GM12874 (cell line): ENCODE measurements at regions not wholly inside any gene's neighbourhood (a gene's known extent, or its start where the extent isn't known, plus 50 kb on each side); places are given as distances from the start of the nearest gene placed in this dataset.

Experiments
- TF ChIP-seq, protein P1 (sequence below): IDR thresholded peaks from 2 replicates; pipeline ENCODE4 v1.5.1; 2011; ENCODE audit warnings: low read depth, mild to moderate bottlenecking, control low read depth, low read length, moderate library complexity; ENCODE audit not compliant: insufficient read depth

DNA sequence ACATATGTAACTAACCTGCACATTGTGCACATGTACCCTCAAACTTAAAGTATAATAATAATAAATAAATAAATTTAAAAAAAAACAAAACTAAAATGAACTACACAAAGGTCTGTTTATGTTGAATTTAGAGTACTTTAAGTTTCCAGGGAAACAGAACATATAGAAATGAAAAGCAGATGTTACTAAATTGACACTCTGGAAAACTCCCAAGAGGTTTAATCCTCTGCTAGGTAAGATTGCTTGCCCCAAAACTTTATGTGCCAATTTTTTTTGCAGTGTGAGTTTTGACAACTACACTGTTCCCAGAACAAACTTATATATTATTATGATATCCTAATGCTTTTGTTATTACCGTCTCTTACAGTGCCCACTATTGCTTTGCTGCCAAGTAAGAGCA, 134.3 kb upstream of the MRPS30 start:
- TF ChIP-seq, protein P1, sequence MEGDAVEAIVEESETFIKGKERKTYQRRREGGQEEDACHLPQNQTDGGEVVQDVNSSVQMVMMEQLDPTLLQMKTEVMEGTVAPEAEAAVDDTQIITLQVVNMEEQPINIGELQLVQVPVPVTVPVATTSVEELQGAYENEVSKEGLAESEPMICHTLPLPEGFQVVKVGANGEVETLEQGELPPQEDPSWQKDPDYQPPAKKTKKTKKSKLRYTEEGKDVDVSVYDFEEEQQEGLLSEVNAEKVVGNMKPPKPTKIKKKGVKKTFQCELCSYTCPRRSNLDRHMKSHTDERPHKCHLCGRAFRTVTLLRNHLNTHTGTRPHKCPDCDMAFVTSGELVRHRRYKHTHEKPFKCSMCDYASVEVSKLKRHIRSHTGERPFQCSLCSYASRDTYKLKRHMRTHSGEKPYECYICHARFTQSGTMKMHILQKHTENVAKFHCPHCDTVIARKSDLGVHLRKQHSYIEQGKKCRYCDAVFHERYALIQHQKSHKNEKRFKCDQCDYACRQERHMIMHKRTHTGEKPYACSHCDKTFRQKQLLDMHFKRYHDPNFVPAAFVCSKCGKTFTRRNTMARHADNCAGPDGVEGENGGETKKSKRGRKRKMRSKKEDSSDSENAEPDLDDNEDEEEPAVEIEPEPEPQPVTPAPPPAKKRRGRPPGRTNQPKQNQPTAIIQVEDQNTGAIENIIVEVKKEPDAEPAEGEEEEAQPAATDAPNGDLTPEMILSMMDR = no peak

GRCh38 chr5:44665101-44665701, 143.5 kb upstream of the MRPS30 start:
- TF ChIP-seq, protein P1 = no peak

GRCh38 chr5:44664711-44665100, 144.0 kb upstream of the MRPS30 start:
- TF ChIP-seq, protein P1 = no peak

- TF ChIP-seq, protein P1 = no peak
These were observed 144.6 kb upstream of the MRPS30 start for GRCh38 chr5:44663991-44664710.

- TF ChIP-seq, protein P1 = no peak
These were observed 146.9 kb upstream of the MRPS30 start for GRCh38 chr5:44661851-44662250.

GRCh38 chr5:44660251-44660650, 148.5 kb upstream of the MRPS30 start:
- TF ChIP-seq, protein P1 = no peak

- TF ChIP-seq, protein P1 = no peak
These were observed 149.4 kb upstream of the MRPS30 start for GRCh38 chr5:44659334-44659733.
